HG02870 (cell line): ENCODE measurements at regions not wholly inside any gene's neighbourhood (a gene's known extent, or its start where the extent isn't known, plus 50 kb on each side); places are given as distances from the start of the nearest gene placed in this dataset.

Experiments used
- ATAC-seq: cut with Tn5 transposase; IDR thresholded peaks from one replicate; pipeline ENCODE4 v1.9.1; 2021; ENCODE audit warnings: mild to moderate bottlenecking, moderate library complexity; ENCODE audit not compliant: unreplicated experiment

DNA sequence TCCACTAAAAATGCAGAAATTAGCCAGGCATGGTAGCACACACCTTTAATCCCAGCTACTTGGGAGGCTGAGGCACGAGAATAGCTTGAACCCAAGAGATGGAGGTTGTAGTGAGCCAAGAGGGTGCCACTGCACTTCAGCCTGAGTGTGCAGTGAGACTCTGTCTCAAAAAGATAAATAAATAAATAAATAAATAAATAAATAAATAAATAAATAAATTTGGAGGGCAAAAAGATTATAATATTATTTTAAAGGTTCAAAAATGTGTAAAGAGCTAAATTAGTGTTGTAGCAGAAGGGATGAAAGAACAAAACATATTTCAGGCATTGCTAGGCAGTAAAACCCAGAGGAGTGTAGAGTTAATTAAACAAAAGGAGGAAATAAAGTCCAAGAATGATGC is 1136.4 kb upstream of the CDH2 start:
- no peak for ATAC-seq

DNA sequence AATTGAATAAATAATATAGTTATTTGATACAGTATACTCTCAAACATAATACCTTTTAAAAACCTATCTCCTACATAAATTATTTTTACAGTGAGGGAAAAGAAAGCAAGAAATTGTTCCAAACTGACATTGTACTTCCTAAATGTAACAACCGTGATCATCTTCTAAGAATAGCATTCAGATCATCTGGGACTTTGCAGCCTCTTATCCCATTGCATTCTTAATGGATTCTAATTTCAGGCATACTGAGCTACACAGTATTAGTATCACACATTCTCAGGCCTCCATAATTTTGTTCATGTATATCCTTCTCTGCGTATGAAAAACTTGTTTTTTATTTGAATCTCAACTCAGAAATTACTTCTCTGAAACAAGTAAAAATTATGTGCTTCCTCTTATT is 1134.7 kb upstream of the CDH2 start:
- no peak for ATAC-seq

DNA sequence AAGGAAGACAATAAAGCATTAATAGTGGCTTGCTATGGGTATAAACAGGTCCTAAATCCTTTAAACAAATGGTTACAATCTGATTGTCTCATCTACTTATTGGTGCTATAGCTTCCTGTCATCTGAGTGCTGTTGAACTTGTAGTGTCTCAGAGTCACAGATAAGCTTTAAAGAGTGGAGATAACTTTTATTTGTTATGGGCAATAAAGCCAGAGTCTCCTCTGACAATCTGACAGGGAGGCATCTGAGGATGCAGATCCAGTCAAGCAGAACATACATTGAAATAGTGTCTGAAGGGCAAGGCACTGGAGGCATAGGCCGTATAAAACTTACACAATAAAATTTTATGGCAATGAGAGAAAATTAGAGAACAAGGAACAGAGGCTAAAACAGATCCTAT is 1132.4 kb upstream of the CDH2 start:
- ATAC-seq: no peak

DNA sequence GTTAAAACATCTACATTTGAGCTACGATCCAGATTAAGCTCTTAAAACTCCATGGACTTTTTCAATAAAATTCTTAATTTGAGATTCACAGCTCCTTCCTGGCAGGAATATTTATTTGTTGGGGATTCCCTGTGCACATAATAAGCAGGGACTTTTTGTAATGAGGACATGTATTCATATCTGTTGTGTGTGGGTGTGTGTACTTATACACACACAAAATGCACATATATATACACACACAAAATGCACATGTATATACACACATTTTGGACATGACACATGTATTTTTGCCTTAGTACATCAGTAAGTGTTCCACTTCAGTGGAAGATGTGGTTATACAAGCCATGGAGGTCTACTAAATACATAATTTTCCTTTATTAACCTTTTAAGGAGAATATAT is 1131.1 kb upstream of the CDH2 start:
- no peak for ATAC-seq

DNA sequence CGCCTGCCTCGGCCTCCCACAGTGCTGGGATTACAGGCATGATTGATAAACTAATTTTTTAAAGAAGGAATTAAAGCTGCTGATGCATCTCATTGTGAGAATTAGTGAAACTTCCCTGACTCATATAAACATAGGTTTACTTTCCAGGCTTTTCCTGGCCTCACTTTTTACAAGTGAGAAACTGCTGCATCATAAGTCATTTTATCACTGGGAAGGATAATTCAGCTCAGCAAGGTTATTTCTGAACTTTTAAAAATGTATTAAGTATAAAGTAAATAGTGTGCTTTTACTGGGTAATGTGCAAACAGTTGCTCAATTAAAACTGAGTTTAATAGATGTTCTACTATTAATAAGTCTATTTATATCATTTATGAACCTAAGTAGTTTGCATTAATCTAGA is 1130.3 kb upstream of the CDH2 start:
- no peak for ATAC-seq

DNA sequence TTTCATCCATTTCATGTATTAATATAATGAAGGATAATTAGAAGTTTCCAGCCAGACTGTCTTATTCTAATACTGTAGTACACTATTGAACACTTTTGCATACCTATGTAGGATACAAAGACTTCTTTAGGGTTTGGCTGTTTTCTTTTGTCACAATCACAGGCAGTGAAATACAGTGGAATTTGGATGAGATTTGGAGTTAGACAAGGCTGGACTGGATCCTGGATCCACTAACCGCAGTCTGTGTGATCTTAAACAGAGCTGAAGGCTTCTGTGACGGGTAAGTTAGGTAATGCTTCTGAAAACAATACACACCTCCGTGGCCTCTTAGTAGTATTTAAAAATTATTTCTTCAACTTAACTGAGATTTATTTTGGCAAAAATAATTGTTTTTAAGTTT is 1128.6 kb upstream of the CDH2 start:
- no peak for ATAC-seq

DNA sequence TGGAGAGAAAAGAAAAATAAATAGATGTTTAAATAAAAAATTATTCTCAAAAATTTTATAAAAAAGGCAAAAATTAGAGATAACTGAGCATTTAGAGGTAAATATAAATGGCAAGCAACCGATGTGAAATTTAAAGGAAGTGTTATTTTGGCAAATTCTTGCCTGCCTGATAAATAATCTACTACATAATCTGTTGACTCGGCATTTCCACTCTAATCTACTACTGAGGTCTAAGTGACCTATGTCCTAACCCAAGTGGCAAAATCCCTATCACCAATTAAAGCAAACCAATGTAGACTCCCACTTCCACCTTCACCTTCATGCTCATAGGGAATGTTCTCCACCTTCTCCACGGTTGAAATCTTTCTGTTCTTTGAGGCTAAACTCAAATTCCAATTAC is 1124.1 kb upstream of the CDH2 start:
- ATAC-seq: no peak

DNA sequence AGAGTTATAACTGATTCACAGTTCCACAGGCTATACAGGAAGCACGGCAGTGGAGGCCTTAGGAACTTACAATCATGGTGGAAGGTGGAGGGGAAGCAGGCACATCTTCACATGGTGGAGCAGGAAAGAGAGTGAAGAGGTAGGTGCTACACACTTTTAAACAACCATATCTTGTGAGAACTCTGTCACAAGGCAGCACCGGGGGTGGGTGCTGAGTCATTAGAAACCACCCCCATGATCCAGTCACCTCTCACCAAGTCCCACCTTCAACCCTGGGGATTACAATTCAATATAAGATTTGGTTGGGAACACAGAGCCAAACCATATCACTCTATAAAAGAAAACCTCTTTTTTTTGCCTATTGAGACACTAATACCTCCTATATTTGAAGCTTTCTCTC is 1108.5 kb upstream of the CDH2 start:
- ATAC-seq: no peak

DNA sequence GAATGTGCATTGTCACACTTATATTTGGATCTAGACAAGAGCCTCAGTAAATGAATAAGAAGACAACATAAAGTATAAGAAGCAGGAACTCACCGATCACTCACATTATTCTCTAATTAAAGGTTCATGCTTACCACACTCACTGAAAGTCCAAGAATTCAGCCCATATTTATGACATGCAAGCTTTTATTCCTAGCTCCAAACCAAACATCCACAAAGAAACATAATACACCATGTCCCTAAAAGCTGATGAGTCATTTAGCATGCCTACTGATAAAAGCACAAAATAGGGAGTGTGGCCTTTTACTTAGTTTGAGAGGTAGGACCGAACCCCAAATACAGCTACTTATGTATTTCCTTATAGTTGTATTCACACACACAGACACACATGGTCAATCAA is 1094.6 kb upstream of the CDH2 start:
- ATAC-seq: no peak

DNA sequence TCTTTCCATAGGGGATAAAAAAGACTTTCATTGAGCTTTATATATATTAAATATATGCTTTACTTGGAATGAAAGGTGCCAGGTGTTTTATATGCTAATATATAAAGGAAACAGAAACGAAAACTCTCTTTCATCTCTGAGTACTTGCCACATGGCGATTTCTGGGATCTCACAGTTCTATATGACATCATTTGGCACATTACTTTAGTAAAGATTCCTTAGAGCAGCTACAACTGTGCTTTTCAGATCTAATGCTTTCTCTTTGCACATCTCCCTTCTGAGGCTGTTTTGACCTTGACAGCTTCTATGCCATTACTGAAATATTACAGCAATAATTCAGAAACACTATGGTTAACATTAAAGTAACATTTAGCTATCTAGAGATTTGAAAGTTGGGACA is 1082.9 kb upstream of the CDH2 start:
- no peak for ATAC-seq

DNA sequence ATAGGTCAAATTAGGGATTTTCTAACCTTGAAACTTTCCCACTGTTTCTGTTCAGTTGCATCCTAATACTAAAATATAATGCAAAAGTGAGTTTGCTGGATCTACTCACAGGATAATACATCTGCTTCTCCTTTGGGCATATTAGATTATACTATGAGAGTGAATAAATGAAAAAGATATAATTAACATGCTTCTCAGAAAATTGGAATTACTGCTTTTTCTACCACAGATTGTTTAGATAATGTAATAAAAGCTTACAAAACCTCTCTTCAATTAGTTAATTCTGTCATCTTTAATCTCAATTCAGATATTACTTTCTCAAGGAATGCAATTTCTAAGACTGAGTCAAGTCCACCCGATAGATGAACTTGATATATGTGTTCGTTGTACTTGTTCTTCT is 1077.2 kb upstream of the CDH2 start:
- no peak for ATAC-seq

DNA sequence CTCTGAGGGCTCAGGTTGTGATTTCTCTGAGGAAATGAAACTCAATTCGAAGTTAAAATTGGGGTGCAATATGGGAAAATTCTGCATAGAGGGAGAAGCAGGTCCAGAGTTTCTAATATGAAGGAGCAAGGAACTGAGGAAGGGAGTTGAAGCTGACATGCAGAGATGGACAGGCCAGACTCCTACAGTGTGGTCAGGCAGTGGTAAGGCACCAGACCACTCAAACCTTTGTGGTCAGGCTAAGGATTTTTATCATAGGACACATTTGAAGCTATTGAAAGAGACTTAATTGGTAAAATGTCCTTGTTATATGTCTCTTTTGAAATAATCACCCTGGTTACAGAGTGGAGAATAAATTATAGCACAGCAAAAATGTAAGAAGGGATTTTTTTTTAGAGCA is 1074.8 kb upstream of the CDH2 start:
- no peak for ATAC-seq

DNA sequence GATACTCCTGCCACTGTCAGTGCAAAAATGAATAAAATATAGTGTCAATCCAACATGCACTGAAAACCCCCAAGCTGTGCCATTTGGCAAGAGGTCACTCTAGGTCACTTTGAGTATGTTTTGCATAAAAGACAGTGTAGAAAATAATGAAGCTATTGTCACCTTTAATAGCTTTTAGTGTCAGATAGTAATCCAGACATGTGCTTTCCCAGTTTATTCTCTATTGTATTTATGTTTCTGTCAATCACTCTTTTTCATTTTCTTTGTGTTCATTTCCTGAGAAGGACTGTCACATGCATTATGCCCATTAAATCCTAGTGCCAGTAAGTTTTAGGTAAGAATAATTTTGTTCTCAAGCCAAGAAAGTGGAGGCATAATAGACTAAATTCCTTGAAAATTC is 1073.9 kb upstream of the CDH2 start:
- ATAC-seq: no peak

DNA sequence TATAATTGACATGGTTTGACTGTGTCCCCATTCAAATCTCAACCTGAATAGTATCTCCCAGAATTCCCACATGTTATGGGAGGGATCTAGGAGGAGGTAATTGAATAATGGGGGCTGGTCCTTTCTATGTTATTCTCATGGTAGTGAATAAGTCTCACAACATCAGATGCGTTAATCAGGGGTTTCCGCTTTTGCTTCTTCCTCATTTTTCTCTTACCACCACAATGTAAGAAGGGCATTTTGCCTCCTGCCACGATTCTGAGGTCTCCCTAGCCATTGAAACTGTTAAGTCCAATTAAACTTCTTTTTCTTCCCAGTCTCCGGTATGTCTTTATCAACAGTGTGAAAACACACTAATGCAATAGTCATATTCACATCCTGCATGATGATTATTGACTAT is 1073.3 kb upstream of the CDH2 start:
- no peak for ATAC-seq

DNA sequence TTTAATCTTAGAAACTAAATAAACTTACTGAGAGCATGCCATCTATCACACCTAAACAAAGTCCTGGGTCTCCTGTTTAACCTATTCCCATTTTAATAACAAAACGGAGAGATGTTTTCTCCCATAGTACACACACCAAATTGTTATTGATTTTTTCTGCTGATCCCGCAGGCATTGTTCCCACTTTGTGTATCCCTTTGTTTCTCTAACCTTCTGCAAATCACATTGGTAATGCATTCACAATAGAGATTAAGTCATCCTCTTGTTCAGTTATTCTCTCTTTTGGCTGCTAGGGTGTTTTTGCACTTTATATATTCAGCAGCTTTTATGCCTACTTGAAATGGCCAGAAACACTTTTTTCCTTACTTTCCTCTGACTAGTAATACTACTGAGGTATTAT is 1071.9 kb upstream of the CDH2 start:
- ATAC-seq: no peak

DNA sequence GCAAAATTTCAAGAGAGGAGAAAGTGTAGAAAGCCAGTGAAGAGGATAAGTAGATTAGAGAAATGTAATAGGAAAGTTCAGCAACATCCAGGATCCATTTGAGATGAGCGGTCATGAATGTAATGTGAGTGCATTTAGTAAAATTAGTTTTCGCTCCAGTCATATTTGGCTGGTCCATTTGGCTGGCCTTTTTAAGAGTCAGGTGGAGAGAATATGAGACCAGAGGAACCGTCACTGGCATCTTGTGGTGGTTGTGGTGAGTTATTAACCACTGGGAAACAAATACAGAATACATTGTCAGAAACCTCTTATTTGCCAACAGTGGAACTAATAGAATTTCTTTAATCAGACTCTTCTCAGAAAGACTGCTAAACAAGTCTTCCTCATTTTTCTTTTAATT is 1064.3 kb upstream of the CDH2 start:
- ATAC-seq: no peak

DNA sequence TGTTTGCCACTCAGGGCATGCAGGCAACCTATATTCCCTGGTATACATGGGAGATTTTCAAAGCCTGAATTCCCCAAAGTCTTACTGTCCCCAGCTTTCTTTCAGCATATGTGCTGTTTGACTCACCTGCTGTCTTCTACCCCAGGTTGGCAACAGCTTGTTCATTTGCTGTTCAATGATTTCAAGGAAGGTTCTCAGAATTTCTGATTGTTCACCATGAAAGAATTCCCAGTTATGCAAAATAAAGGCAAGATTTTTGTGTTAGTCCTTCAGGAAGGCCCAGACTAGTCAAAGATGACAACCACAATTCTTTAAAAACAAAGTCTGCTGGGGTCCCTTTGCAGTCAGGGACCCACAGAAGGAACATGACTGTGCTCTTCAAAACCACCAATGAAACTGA is 1057.8 kb upstream of the CDH2 start:
- ATAC-seq: no peak

DNA sequence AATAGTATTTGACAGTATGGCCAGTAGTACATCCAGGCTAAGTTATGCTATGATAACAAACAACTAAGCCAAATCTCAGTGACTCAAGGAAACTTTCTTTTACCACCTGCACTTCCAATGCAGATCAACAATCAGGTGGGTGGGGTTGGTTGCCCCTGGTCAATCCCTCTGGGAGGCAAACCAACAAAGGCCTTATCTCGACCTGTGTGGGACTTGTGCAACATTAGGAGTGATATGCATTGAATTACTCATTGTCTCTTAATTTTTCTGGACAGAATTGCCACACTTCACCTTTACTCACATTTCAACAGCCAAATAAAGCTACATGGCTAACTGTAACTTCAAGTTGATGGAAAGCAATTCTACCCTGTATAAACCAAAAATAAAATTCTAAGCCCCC is 1049.3 kb upstream of the CDH2 start:
- ATAC-seq: no peak

DNA sequence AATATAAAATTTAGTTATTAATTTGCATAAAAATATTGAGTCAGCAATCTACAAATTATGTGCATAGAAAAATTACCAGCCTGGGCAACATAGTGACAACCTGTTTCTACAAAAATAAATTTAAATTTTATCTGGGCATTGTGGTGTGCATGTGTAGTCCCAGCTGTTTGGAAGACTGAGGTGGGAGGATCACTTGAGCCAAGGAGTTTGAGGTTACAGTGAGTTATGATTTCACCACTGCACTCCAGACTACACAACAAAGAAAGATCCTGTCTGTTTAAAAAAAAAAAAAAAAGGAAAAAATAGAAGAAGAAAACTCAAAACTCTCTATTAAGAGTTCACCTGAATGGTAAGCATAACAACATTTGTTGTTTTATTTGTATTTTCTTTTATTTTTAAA is 1048.4 kb upstream of the CDH2 start:
- no peak for ATAC-seq

DNA sequence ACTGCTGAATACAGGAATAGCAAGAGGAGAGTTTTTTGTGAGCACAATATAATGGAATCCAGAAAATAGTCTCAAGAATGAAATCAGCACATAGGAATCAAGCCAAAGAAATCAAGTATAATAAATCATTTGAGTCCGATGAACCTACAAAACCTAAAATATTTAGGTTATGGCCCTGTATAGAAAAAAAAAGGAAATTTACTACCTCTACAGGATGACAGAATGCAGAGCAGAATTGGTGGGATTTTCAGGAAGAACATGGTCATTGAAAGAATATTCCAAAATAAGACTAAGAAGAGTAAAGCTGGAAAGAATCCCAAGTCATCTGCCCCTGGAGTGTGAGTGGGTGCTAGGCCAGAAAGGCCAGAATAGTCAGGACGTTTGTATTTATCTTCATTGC is 1041.2 kb upstream of the CDH2 start:
- no peak for ATAC-seq

DNA sequence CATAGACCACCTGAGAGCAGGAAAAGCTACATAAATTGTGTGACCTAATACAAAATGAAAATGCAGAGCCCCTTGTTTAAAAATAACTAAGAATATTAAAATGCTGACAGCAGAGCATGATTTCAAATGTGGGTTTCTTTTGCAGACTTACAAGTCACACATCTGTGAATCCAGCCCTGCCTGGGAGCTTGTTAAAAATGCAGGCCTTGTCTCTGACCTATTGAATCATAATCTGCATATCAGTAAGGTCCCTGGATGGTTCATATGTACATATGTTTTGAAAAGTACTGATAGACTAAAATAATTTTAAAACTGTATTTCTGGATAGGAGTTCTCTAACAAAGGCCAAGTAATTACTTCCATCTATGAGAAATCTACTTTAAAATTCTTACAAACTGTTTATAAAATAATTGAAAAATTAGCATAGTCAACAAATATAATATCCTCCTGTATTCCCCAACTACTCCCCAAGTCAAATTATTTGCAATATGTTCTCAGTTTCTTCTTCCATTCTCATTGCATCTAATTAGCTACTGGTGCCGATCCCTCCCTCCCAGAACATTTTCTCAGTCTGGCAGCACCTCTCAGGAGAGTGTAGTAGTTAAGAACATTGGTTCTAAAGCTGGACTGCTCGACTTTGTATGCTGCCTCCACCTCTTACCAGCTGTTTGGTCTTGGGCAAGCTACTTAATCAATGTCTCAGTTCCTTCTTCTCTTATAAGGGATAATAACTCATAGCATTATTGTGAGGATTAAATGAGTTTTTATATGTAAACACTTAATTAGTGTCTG is 1040.4 kb upstream of the CDH2 start:
- ATAC-seq: no peak

DNA sequence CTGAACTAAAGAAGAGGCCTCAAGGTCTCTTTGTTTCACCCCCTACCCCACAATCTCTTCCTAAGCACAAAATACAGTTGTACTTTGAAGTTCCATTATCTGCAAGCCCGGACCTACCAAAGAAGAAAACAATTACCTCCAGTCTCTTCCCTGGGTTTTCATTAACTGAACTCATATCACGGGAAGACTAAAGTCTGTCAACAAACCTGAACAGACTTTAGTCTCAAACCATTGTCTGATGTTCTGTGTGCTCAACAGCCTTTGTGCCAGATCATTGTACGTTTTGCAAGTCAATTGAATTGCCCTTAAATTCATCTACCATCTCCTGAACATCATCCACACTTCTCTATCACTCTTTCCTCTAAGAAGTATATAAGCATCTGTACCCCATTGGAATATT is 1021.9 kb upstream of the CDH2 start:
- ATAC-seq: no peak

DNA sequence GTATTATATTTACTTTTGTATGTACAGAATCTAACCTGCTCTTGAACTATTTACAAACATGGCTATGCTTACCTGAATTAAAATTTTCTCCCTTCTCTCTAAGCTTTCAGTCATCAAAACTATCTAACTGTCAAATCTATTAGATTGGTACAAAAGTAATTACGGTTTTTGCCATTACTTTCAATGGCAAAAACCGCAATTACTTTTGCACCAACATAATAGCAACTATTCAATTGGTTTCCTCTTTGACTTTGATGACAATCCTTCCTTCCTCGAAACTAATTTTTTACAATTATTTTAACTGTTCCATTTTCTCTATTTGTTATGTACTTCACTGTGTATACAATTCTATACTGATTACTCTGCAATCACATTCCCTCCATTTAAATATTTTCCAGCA is 1019.4 kb upstream of the CDH2 start:
- no peak for ATAC-seq
